ENCODE measurements at regions not wholly inside any gene's neighbourhood (a gene's known extent, or its start where the extent isn't known, plus 50 kb on each side); places are given as distances from the start of the nearest gene placed in this dataset.

- no peak for DNase-seq (ENCODE audit: low read depth in 2 of 2)
These were observed 256.3 kb upstream of the SEMA6D start for GRCh38 chr15:47460795-47461573.

GRCh38 chr15:47461652-47462141, 255.6 kb upstream of the SEMA6D start:
- DNase-seq (ENCODE audit: low read depth in 2 of 2): no peak

GRCh38 chr15:47466357-47466756, 250.9 kb upstream of the SEMA6D start:
- DNase-seq (ENCODE audit: low read depth in 2 of 2): no peak

- DNase-seq (ENCODE audit: low read depth in 2 of 2): no peak
These were observed 246.3 kb upstream of the SEMA6D start for GRCh38 chr15:47470983-47471382.

- no peak for DNase-seq (ENCODE audit: low read depth in 2 of 2)
These were observed 244.1 kb upstream of the SEMA6D start for GRCh38 chr15:47473106-47473725.

- no peak for DNase-seq (ENCODE audit: low read depth in 2 of 2)
These were observed 243.5 kb upstream of the SEMA6D start for GRCh38 chr15:47473832-47474231.

GRCh38 chr15:47475336-47475735, 242.0 kb upstream of the SEMA6D start:
- DNase-seq (ENCODE audit: low read depth in 2 of 2): no peak

- no peak for DNase-seq (ENCODE audit: low read depth in 2 of 2)
These were observed 240.0 kb upstream of the SEMA6D start for GRCh38 chr15:47477341-47477740.

- no peak for DNase-seq (ENCODE audit: low read depth in 2 of 2)
These were observed 233.2 kb upstream of the SEMA6D start for GRCh38 chr15:47484059-47484458.

- DNase-seq (ENCODE audit: low read depth in 2 of 2): no peak
These were observed 232.3 kb upstream of the SEMA6D start for GRCh38 chr15:47484997-47485396.

- no peak for DNase-seq (ENCODE audit: low read depth in 2 of 2)
These were observed 231.9 kb upstream of the SEMA6D start for GRCh38 chr15:47485419-47485818.

- DNase-seq (ENCODE audit: low read depth in 2 of 2): no peak
These were observed 231.3 kb upstream of the SEMA6D start for GRCh38 chr15:47486040-47486439.

GRCh38 chr15:47492195-47492594, 225.1 kb upstream of the SEMA6D start:
- DNase-seq (ENCODE audit: low read depth in 2 of 2): no peak

- DNase-seq (ENCODE audit: low read depth in 2 of 2): no peak
These were observed 223.7 kb upstream of the SEMA6D start for GRCh38 chr15:47493357-47494247.

GRCh38 chr15:47496343-47497185, 220.7 kb upstream of the SEMA6D start:
- no peak for DNase-seq (ENCODE audit: low read depth in 2 of 2)

GRCh38 chr15:47500842-47501241, 216.5 kb upstream of the SEMA6D start:
- no peak for DNase-seq (ENCODE audit: low read depth in 2 of 2)

GRCh38 chr15:47502041-47502440, 215.3 kb upstream of the SEMA6D start:
- DNase-seq (ENCODE audit: low read depth in 2 of 2): no peak

- no peak for DNase-seq (ENCODE audit: low read depth in 2 of 2)
These were observed 213.4 kb upstream of the SEMA6D start for GRCh38 chr15:47503876-47504275.

GRCh38 chr15:47504624-47505256, 212.6 kb upstream of the SEMA6D start:
- no peak for DNase-seq (ENCODE audit: low read depth in 2 of 2)

- DNase-seq (ENCODE audit: low read depth in 2 of 2): no peak
These were observed 211.5 kb upstream of the SEMA6D start for GRCh38 chr15:47505712-47506328.
